NCI-H2196 (cell line): ENCODE measurements at regions not wholly inside any gene's neighbourhood (a gene's known extent, or its start where the extent isn't known, plus 50 kb on each side); places are given as distances from the start of the nearest gene placed in this dataset.

Experiments
- DNase-seq: peaks from one replicate; lab custom pipeline; 2025; ENCODE audit not compliant: unreplicated experiment; lab: John Stamatoyannopoulos, UW

GRCh38 chr3:84835366-84835765 lies 123.4 kb upstream of the CADM2 start:
- no peak for DNase-seq

- peak; percentile 71 for DNase-seq
These were observed 121.8 kb upstream of the CADM2 start for GRCh38 chr3:84836961-84837360.

GRCh38 chr3:84877092-84877491 lies 81.7 kb upstream of the CADM2 start:
- no peak for DNase-seq

GRCh38 chr3:84881288-84881687 lies 77.5 kb upstream of the CADM2 start:
- no peak for DNase-seq

- DNase-seq: no peak
These were observed 73.4 kb upstream of the CADM2 start for GRCh38 chr3:84885199-84885882.

GRCh38 chr3:84891851-84892250 lies 66.9 kb upstream of the CADM2 start:
- DNase-seq: no peak

- peak; percentile 28 for DNase-seq
These were observed 65.6 kb upstream of the CADM2 start for GRCh38 chr3:84893211-84893610.

GRCh38 chr3:84904212-84904611 lies 54.6 kb upstream of the CADM2 start:
- no peak for DNase-seq

- DNase-seq: no peak
These were observed 53.8 kb upstream of the CADM2 start for GRCh38 chr3:84904816-84905555.

- DNase-seq: no peak
These were observed 53.3 kb upstream of the CADM2 start for GRCh38 chr3:84905556-84905920.

- DNase-seq: no peak
These were observed 52.7 kb upstream of the CADM2 start for GRCh38 chr3:84906065-84906464.
